ENCODE measurements at regions not wholly inside any gene's neighbourhood (a gene's known extent, or its start where the extent isn't known, plus 50 kb on each side); places are given as distances from the start of the nearest gene placed in this dataset.

- FAIRE-seq = no peak
- in situ Hi-C loops (cut with MboI) = no loop called here
- no peak for DNase-seq (ENCODE audit: extremely low read depth in 1 of 4, low spot score in 3 of 4)
- intact Hi-C loops (cut with micrococcal nuclease) = no loop called here
- Histone ChIP-seq H3K27ac (ENCODE audit: extremely low read depth, low read depth, low read length) (no peak overlapping the region), H3K79me2 (ENCODE audit: control insufficient read depth, insufficient read depth, low read length) (no peaks in the 10 kb centered on the region), H2AFZ (ENCODE audit: low read depth, low read length) (no peak overlapping the region), H3K9me1 (ENCODE audit: control insufficient read depth, insufficient read depth, low read length) (no peaks in the 10 kb centered on the region), H3K27me3 (ENCODE audit: control insufficient read depth in 2 of 2, insufficient read depth in 2 of 2, low read length in 2 of 2) (no peaks in the 10 kb centered on the region), H3K9me3 (replicated peaks; ENCODE audit: control insufficient read depth, insufficient read depth, low read depth, low read length) (no peaks in the 10 kb centered on the region), H4K20me1 (replicated peaks; ENCODE audit: control insufficient read depth, insufficient read depth, low read length) (no peaks in the 10 kb centered on the region), H3K4me2 (ENCODE audit: insufficient read depth, low read length) (no peak overlapping the region), H3K4me1 (replicated peaks in 1 of 2; ENCODE audit: control insufficient read depth in 2 of 2, insufficient read depth in 2 of 2, low read length in 2 of 2) (peaks cover 17 to 53% of the 10 kb centered on the region in 2 experiments), H3K9ac (ENCODE audit: insufficient read depth in 1 of 2, low read depth in 2 of 2, low read length in 2 of 2) (peak overlapping the region in 1 of 2 experiments; percentile 68; a peak in 2 of 4 replicates), H3K4me3 (no peak overlapping the region), H3K36me3 (ENCODE audit: control insufficient read depth, insufficient read depth, low read length) (no peaks in the 10 kb centered on the region)
- ATAC-seq = no peak
- no TSS peak for BruUV-seq (replicated peaks)
- no peak for TF ChIP-seq ZNF583 (CRISPR knock-in tag; IDR thresholded peaks at IDR 0.05)
- TF ChIP-seq ZNF764 (CRISPR knock-in tag; IDR thresholded peaks at IDR 0.05; ENCODE audit: low read depth) = no peak
- no peak for TF ChIP-seq SIN3B (IDR thresholded peaks at IDR 0.05; ENCODE audit: low read depth)
- TF ChIP-seq SFPQ (IDR thresholded peaks at IDR 0.05; ENCODE audit: low read depth, low read length) = no peak
- TF ChIP-seq E2F4 (CRISPR knock-in tag; IDR thresholded peaks at IDR 0.05; ENCODE audit: low read depth) = 0 out of 2 replicates have a peak, but pooled peaks have one; percentile 7
- no peak for TF ChIP-seq KDM5B (IDR thresholded peaks at IDR 0.05; ENCODE audit: insufficient replicate concordance, low read depth, low read length)
- TF ChIP-seq ZNF143 (CRISPR knock-in tag; IDR thresholded peaks at IDR 0.05) = no peak
- TF ChIP-seq PYGO2 (tag; IDR thresholded peaks at IDR 0.05) = no peak
- 59% methylated on average over 6 of the region's 7 CpGs for WGBS (ENCODE audit: insufficient coverage, low coverage, missing lambda C conversion rate)
- ChIA-PET CTCF (ENCODE audit: low intra/inter-chr PET ratio) (no interaction called here), POLR2A (interaction anchor here (0.8 to 1.3 kb wide), 4 partner anchors 8 to 280 kb away, joined by 3 to 6 read pairs (median 4); no protein-coding TSS in a partner anchor)
Measured at GRCh38 chr6:44050872-44051505, 76.3 kb downstream of the MRPL14 start.

Measured in K562 (cell line).